ENCODE measurements at regions not wholly inside any gene's neighbourhood (a gene's known extent, or its start where the extent isn't known, plus 50 kb on each side); places are given as distances from the start of the nearest gene placed in this dataset.
"Not testable (repeated sequence)": the region's sequence is repeated elsewhere in the genome, so short reads cannot be mapped to it uniquely, and the experiment has no call there.

DNA sequence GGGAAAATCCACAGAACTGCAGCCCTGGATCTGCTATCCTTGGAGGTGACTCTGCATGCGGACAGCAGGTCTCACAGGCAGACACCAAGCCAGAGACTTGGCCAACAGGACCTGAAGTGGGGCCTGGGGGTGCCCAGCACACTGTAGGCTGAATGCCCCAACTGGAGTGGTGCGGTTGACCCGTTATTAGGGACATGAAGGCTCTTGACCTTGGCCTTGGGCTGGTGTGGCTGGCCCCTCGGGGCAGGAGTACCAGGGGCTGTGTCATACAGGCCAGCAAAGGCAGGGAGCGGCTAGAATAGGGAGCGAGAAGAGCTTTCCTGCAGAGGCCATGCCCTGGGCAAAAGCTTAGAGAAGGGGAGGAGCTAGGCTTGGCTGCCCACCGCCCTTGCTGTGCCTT lies 153.2 kb upstream of the MVB12B start:
- ATAC-seq: no peak
- Histone ChIP-seq H3K27ac (no peak overlapping the region), H3K36me3 (no peaks in the 10 kb centered on the region), H3K4me3 (no peak overlapping the region), H3K4me1 (no peaks in the 10 kb centered on the region), H3K27me3 (peaks cover 0 to 15% (median 0%) of the 10 kb centered on the region in 9 donors), H3K9me3 (peaks cover 0 to 15% (median 0%) of the 10 kb centered on the region in 12 donors)
- TF ChIP-seq CTCF (IDR thresholded peaks at IDR 0.05) (no peak), POLR2A (IDR thresholded peaks at IDR 0.05) (no peak)
- whole genome bisulfite sequencing, 4 donors: 68 to 86% (median 80%) methylated on average over 5 to 7 of the region's 7 CpGs
- DNase-seq: no peak
- intact Hi-C loops (cut with DNase I): no loop called here

GRCh38 chr9:126173929-126174328 lies 152.7 kb upstream of the MVB12B start:
- DNase-seq (no peak), ATAC-seq (no peak)
- Histone ChIP-seq H3K36me3 (no peaks in the 10 kb centered on the region), H3K27ac (no peak overlapping the region), H3K9me3 (peaks cover 0 to 15% (median 0%) of the 10 kb centered on the region in 12 donors), H3K27me3 (peaks cover 0 to 15% (median 0%) of the 10 kb centered on the region in 9 donors), H3K4me3 (no peak overlapping the region), H3K4me1 (no peaks in the 10 kb centered on the region)
- 67 to 87% (median 78%) methylated on average over 3 to 4 of the region's 4 CpGs for WGBS, 4 donors
- TF ChIP-seq CTCF (IDR thresholded peaks at IDR 0.05) (no peak), POLR2A (IDR thresholded peaks at IDR 0.05) (no peak)
- intact Hi-C loops (cut with DNase I): no loop called here

GRCh38 chr9:126183266-126183665 lies 143.4 kb upstream of the MVB12B start:
- Histone ChIP-seq H3K27ac (no peak overlapping the region), H3K9me3 (peaks cover 0 to 15% (median 2%) of the 10 kb centered on the region in 12 donors), H3K4me3 (no peak overlapping the region), H3K36me3 (no peaks in the 10 kb centered on the region), H3K27me3 (peaks cover 0 to 39% (median 0%) of the 10 kb centered on the region in 9 donors), H3K4me1 (no peaks in the 10 kb centered on the region)
- no peak for TF ChIP-seq POLR2A (IDR thresholded peaks at IDR 0.05)
- TF ChIP-seq CTCF (IDR thresholded peaks at IDR 0.05): no peak
- DNase-seq: no peak
- no peak for ATAC-seq
- intact Hi-C loops (cut with DNase I): loop anchor here in 1 of 10 donors (5.0 kb wide), 1 partner anchor 371 kb away; no protein-coding TSS in a partner anchor
- WGBS, 4 donors: 66 to 69% (median 68%) methylated on average over 10 of the region's 10 CpGs

DNA sequence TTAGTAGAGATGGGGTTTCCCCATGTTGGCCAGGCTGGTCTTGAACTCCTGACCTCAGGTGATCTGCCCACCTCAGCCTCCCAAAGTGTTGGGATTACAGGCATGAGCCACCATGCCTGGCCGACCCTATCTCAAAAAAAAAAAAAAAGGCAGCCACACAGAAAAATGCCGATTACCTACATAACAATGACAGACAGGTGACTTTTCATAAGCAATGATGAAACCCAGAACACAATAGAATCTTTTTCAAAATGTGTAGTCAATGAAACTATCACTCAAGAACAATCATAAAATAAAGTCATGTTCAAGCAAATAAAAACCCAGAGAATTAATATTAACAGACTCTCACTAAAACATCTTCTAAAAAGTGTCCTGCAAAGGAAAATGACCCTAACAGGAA lies 135.6 kb upstream of the MVB12B start:
- H3K4me1 ChIP-seq; H3K9me3 ChIP-seq; H3K36me3 ChIP-seq; ATAC-seq; H3K4me3 ChIP-seq; H3K27ac ChIP-seq; DNase-seq; intact Hi-C loops (cut with DNase I): not testable (repeated sequence)
- H3K27me3 ChIP-seq: peaks cover 0 to 12% (median 0%) of the 10 kb centered on the region in 9 donors
- WGBS, 4 donors: 80 to 89% (median 89%) methylated on average over 2 of the region's 2 CpGs

DNA sequence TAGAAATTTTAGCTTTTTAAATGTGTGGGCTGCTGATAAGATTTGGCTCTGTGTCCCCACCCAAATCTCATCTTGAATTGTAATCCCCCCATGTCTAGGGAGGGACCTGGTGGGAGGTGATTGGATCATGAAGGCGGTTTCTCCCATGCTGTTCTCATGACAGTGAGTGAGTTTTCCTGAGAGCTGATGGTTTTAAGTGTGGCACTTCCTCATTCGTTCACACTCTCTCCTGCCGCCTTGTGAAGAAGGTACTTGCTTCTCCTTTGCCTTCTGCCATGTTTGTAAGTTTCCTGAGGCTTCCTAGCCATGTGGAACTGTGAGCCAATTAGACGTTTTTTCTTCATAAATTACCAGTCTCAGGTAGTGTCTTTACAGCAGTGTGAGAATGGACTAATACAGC lies 127.8 kb upstream of the MVB12B start:
- H3K9me3 ChIP-seq: peaks cover 0 to 13% (median 0%) of the 10 kb centered on the region in 12 donors
- no peak for DNase-seq
- 58 to 72% (median 63%) methylated on average over 4 of the region's 4 CpGs for WGBS, 4 donors
- H3K36me3 ChIP-seq: no peaks in the 10 kb centered on the region
- H3K4me3 ChIP-seq: no peak overlapping the region
- intact Hi-C loops (cut with DNase I): no loop called here
- TF ChIP-seq POLR2A (IDR thresholded peaks at IDR 0.05): no peak
- TF ChIP-seq CTCF (IDR thresholded peaks at IDR 0.05): no peak
- H3K27ac ChIP-seq: no peak overlapping the region
- no peaks in the 10 kb centered on the region for H3K4me1 ChIP-seq
- peaks cover 0 to 19% (median 0%) of the 10 kb centered on the region in 9 donors for H3K27me3 ChIP-seq
- no peak for ATAC-seq
